Activated naive CD4-positive, alpha-beta T cell treated with anti-CD3 and anti-CD28 coated beads, Interleukin-2, amount 50 U/mL, for 24 hours (primary cell): ENCODE measurements at regions not wholly inside any gene's neighbourhood (a gene's known extent, or its start where the extent isn't known, plus 50 kb on each side); places are given as distances from the start of the nearest gene placed in this dataset.

Source experiments
- H3K27ac Mint-ChIP-seq: one replicate; pipeline ENCODE4 v1.8.0; 2021; ENCODE audit warnings: mild to moderate bottlenecking, mixed read lengths
- H3K27me3 Mint-ChIP-seq: one replicate; pipeline ENCODE4 v1.8.0; 2021; ENCODE audit warnings: mixed read lengths
- H3K36me3 Mint-ChIP-seq: one replicate; pipeline ENCODE4 v1.8.0; 2021; ENCODE audit warnings: mixed read lengths
- H3K4me1 Mint-ChIP-seq: one replicate; pipeline ENCODE4 v1.8.0; 2021; ENCODE audit warnings: mixed read lengths
- H3K4me3 Mint-ChIP-seq: one replicate; pipeline ENCODE4 v1.8.0; 2021; ENCODE audit warnings: mild to moderate bottlenecking, mixed read lengths
- H3K9me3 Mint-ChIP-seq: one replicate; pipeline ENCODE4 v1.8.0; 2021; ENCODE audit warnings: mixed read lengths

- Mint-ChIP-seq H3K27ac (peak overlapping the region; percentile 38), H3K27me3 (peaks cover 32% of the 10 kb centered on the region), H3K4me3 (no peak overlapping the region), H3K9me3 (no peaks in the 10 kb centered on the region), H3K36me3 (no peaks in the 10 kb centered on the region), H3K4me1 (no peaks in the 10 kb centered on the region)
These were observed 258.0 kb upstream of the SP4 start for GRCh38 chr7:21169667-21170580.

GRCh38 chr7:21172800-21173199 lies 255.1 kb upstream of the SP4 start:
- no peak overlapping the region for H3K4me3 Mint-ChIP-seq
- H3K4me1 Mint-ChIP-seq = no peaks in the 10 kb centered on the region
- H3K27me3 Mint-ChIP-seq = peaks cover 20% of the 10 kb centered on the region
- no peaks in the 10 kb centered on the region for H3K36me3 Mint-ChIP-seq
- H3K27ac Mint-ChIP-seq = no peak overlapping the region
- no peaks in the 10 kb centered on the region for H3K9me3 Mint-ChIP-seq

GRCh38 chr7:21173436-21173835 lies 254.4 kb upstream of the SP4 start:
- no peaks in the 10 kb centered on the region for H3K9me3 Mint-ChIP-seq
- no peak overlapping the region for H3K27ac Mint-ChIP-seq
- peaks cover 17% of the 10 kb centered on the region for H3K27me3 Mint-ChIP-seq
- H3K36me3 Mint-ChIP-seq = no peaks in the 10 kb centered on the region
- no peak overlapping the region for H3K4me3 Mint-ChIP-seq
- H3K4me1 Mint-ChIP-seq = no peaks in the 10 kb centered on the region

- no peak overlapping the region for H3K4me3 Mint-ChIP-seq
- H3K27me3 Mint-ChIP-seq = peaks cover 8% of the 10 kb centered on the region
- no peaks in the 10 kb centered on the region for H3K36me3 Mint-ChIP-seq
- H3K4me1 Mint-ChIP-seq = no peaks in the 10 kb centered on the region
- no peaks in the 10 kb centered on the region for H3K9me3 Mint-ChIP-seq
- no peak overlapping the region for H3K27ac Mint-ChIP-seq
These were observed 252.2 kb upstream of the SP4 start for GRCh38 chr7:21175714-21176113.

- Mint-ChIP-seq H3K9me3 (no peaks in the 10 kb centered on the region), H3K4me3 (no peak overlapping the region), H3K4me1 (no peaks in the 10 kb centered on the region), H3K27ac (no peak overlapping the region), H3K27me3 (peaks cover 7% of the 10 kb centered on the region), H3K36me3 (no peaks in the 10 kb centered on the region)
These were observed 242.8 kb upstream of the SP4 start for GRCh38 chr7:21184942-21185652.

GRCh38 chr7:21185653-21186265 lies 242.1 kb upstream of the SP4 start:
- no peaks in the 10 kb centered on the region for H3K36me3 Mint-ChIP-seq
- no peaks in the 10 kb centered on the region for H3K4me1 Mint-ChIP-seq
- peaks cover 7% of the 10 kb centered on the region for H3K27me3 Mint-ChIP-seq
- no peak overlapping the region for H3K27ac Mint-ChIP-seq
- no peak overlapping the region for H3K4me3 Mint-ChIP-seq
- no peaks in the 10 kb centered on the region for H3K9me3 Mint-ChIP-seq

- no peak overlapping the region for H3K27ac Mint-ChIP-seq
- no peaks in the 10 kb centered on the region for H3K36me3 Mint-ChIP-seq
- H3K27me3 Mint-ChIP-seq = no peaks in the 10 kb centered on the region
- H3K4me1 Mint-ChIP-seq = no peaks in the 10 kb centered on the region
- H3K9me3 Mint-ChIP-seq = no peaks in the 10 kb centered on the region
- H3K4me3 Mint-ChIP-seq = no peak overlapping the region
These were observed 236.4 kb upstream of the SP4 start for GRCh38 chr7:21191321-21192073.

- Mint-ChIP-seq H3K4me3 (no peak overlapping the region), H3K27ac (no peak overlapping the region), H3K9me3 (no peaks in the 10 kb centered on the region), H3K27me3 (no peaks in the 10 kb centered on the region), H3K4me1 (no peaks in the 10 kb centered on the region), H3K36me3 (no peaks in the 10 kb centered on the region)
These were observed 235.2 kb upstream of the SP4 start for GRCh38 chr7:21192657-21193056.

- no peaks in the 10 kb centered on the region for H3K36me3 Mint-ChIP-seq
- H3K4me1 Mint-ChIP-seq = no peaks in the 10 kb centered on the region
- no peaks in the 10 kb centered on the region for H3K27me3 Mint-ChIP-seq
- H3K27ac Mint-ChIP-seq = no peak overlapping the region
- no peak overlapping the region for H3K4me3 Mint-ChIP-seq
- no peaks in the 10 kb centered on the region for H3K9me3 Mint-ChIP-seq
These were observed 234.0 kb upstream of the SP4 start for GRCh38 chr7:21193895-21194294.

- Mint-ChIP-seq H3K27ac (no peak overlapping the region), H3K36me3 (no peaks in the 10 kb centered on the region), H3K27me3 (no peaks in the 10 kb centered on the region), H3K4me1 (no peaks in the 10 kb centered on the region), H3K4me3 (no peak overlapping the region), H3K9me3 (no peaks in the 10 kb centered on the region)
These were observed 232.9 kb upstream of the SP4 start for GRCh38 chr7:21194936-21195335.

- H3K27ac Mint-ChIP-seq = no peak overlapping the region
- H3K4me1 Mint-ChIP-seq = no peaks in the 10 kb centered on the region
- no peaks in the 10 kb centered on the region for H3K36me3 Mint-ChIP-seq
- H3K27me3 Mint-ChIP-seq = peaks cover 3% of the 10 kb centered on the region
- H3K4me3 Mint-ChIP-seq = no peak overlapping the region
- H3K9me3 Mint-ChIP-seq = no peaks in the 10 kb centered on the region
These were observed 229.0 kb upstream of the SP4 start for GRCh38 chr7:21198921-21199320.

- Mint-ChIP-seq H3K27ac (no peak overlapping the region), H3K36me3 (no peaks in the 10 kb centered on the region), H3K9me3 (no peaks in the 10 kb centered on the region), H3K4me3 (no peak overlapping the region), H3K27me3 (peaks cover 5% of the 10 kb centered on the region), H3K4me1 (no peaks in the 10 kb centered on the region)
These were observed 227.4 kb upstream of the SP4 start for GRCh38 chr7:21200503-21200902.

- H3K27ac Mint-ChIP-seq = no peak overlapping the region
- no peaks in the 10 kb centered on the region for H3K36me3 Mint-ChIP-seq
- H3K27me3 Mint-ChIP-seq = peaks cover 11% of the 10 kb centered on the region
- H3K4me3 Mint-ChIP-seq = no peak overlapping the region
- no peaks in the 10 kb centered on the region for H3K9me3 Mint-ChIP-seq
- H3K4me1 Mint-ChIP-seq = no peaks in the 10 kb centered on the region
These were observed 213.2 kb upstream of the SP4 start for GRCh38 chr7:21214657-21215056.

GRCh38 chr7:21215307-21215706 lies 212.6 kb upstream of the SP4 start:
- no peaks in the 10 kb centered on the region for H3K9me3 Mint-ChIP-seq
- no peaks in the 10 kb centered on the region for H3K36me3 Mint-ChIP-seq

GRCh38 chr7:21217365-21217764 lies 210.5 kb upstream of the SP4 start:
- H3K9me3 Mint-ChIP-seq = no peaks in the 10 kb centered on the region
- H3K4me3 Mint-ChIP-seq = no peak overlapping the region
- H3K36me3 Mint-ChIP-seq = no peaks in the 10 kb centered on the region
- H3K27me3 Mint-ChIP-seq = peaks cover 4% of the 10 kb centered on the region
- H3K4me1 Mint-ChIP-seq = no peaks in the 10 kb centered on the region
- H3K27ac Mint-ChIP-seq = no peak overlapping the region

More at GRCh38 chr7:21215307-21215706, 212.6 kb upstream of the SP4 start:
- Mint-ChIP-seq H3K27me3 (peaks cover 9% of the 10 kb centered on the region), H3K27ac (no peak overlapping the region), H3K4me3 (no peak overlapping the region), H3K4me1 (no peaks in the 10 kb centered on the region)
